ENCODE measurements at regions not wholly inside any gene's neighbourhood (a gene's known extent, or its start where the extent isn't known, plus 50 kb on each side); places are given as distances from the start of the nearest gene placed in this dataset.
"Not testable (repeated sequence)": the region's sequence is repeated elsewhere in the genome, so short reads cannot be mapped to it uniquely, and the experiment has no call there.

GRCh38 chr11:101835506-101836063 lies 79.2 kb upstream of the CEP126 start:
- no peak for DNase-seq

GRCh38 chr11:101830475-101830874 lies 84.3 kb upstream of the CEP126 start:
- DNase-seq: not testable (repeated sequence)

DNA sequence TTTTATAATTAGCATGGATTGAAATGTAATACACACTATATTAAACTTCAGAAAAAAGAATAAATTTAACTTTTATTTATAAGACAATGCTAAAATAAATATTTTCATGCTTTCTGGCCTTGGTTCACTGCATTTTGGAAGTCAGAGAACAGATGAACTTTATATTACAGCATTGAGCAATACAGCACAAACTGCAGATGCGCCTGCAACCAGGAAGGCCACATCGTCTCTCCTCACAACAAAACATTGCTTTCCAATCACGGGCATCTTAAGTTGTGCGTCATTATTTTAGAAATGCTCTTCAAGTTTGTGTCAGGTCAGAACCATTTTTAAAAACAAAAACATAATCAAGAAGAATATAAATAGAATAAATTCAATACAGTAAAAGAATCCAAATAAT lies 89.3 kb upstream of the CEP126 start:
- DNase-seq: no peak

- no peak for DNase-seq
These were observed 97.2 kb upstream of the CEP126 start for GRCh38 chr11:101817581-101817980.

- DNase-seq: no peak
These were observed 98.2 kb upstream of the CEP126 start for GRCh38 chr11:101816613-101817012.

DNA sequence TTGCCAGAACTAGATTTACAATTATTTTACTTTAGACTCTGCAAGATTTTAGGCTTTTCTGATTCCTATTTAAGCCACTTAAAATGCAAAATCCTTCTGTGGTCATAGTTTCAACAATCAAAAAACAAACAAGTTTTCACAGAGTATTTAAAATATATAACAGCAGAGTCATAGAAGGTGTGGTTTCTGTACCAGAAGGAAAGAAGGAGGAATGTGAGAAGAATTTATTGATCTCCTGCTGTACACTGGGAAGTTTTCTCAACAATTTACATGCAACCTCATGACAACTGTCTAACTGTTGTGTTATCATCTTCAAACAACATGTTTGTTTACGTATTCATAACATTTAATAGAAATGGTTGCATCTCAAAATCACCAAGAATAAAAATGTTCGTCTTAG lies 102.3 kb upstream of the CEP126 start:
- no peak for DNase-seq

DNA sequence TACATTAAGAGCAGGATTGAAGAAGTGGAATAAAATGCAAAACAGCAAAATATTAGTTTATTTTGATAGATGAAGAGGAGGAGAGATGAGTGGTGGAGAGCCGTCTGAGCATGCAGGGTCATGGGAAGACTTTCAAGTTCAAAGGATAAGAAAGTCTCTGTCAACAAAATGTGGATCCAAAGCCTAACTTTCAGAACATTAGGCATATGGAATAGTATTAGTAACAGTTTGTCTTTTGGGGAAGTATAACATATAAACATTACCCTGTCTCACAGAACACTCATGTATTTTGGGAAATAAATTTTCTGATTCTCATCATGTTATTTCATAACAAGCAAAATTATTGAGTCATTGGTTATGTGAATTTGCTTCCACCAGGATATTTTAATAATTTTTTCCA lies 104.3 kb upstream of the CEP126 start:
- no peak for DNase-seq

DNA sequence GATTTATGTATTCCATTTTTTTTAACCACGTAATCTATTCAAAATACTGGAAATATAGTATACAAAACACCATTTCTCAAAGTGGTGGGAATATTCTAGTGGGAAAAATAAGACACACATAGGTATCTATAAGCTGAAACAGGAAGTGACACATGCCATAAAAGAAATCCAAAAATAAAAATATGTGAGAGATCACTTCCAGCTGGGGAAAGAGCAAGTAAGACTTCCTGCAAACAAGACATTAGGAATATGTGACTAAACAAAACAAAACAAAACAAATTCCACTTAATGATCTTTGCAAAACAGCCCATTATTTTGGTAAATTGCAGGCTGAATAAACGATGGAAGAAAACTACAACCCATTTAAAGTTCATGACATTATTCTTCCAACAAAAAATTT lies 107.3 kb upstream of the CEP126 start:
- DNase-seq: no peak

DNA sequence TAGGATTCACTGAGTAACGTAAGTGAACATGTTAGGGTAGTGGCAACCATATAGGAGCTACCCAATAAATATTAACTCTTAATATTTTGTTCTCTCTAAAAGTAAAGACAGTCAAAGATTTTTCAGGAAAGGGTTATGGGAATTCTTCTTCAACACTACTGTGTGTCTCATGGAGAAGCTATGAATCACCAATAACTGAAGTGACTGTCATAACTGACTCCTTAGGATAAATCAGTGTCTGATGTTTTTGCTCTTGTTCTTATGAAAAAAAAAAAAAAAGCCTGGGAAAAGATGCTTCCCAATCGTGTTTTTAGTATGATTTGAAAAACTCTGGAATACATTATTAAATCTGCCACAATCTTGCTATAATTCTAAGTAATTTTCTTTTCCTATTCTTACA lies 111.2 kb upstream of the CEP126 start:
- no peak for DNase-seq

DNA sequence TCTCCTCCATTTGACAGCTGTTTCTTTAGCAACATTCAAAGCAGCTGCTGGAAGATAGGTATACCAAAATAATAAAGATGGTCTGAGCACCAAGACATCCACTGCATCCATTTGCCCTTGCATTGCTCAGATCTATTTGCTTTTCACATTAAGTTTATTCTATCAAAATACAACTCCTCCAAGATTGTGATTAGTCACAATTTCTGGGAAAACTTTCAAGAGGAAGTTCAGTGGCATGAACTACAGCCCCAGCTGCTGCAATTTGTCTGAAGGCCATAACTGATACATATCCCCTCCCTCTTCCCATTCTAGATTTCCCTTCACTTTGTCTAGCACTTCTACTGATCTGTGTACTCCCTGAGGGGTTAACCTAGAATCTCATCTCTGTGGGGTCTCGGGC lies 117.5 kb upstream of the CEP126 start:
- no peak for DNase-seq

- no peak for DNase-seq
These were observed 122.0 kb upstream of the CEP126 start for GRCh38 chr11:101792814-101793213.

DNA sequence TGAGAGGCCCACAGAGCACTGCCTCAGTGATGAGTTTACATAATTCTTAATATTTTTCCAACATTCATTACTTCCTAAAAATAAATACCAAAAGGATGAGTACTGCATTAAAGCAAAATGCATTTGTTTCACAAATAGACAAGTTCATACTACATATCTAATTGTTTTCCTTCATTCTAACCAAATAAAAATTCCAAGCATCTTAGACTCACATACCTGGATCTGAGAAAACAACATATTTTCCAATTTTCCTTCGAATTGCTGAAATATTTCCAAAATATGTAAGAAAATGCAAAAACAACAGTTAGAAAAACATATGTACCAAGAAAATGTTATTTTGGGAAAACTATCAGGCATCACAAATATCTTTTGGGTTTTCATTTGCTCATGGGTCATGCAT lies 127.9 kb upstream of the CEP126 start:
- no peak for DNase-seq

- no peak for DNase-seq
These were observed 128.4 kb upstream of the CEP126 start for GRCh38 chr11:101786421-101786820.

GRCh38 chr11:101779167-101779566 lies 135.6 kb upstream of the CEP126 start:
- not testable (repeated sequence) for DNase-seq

DNA sequence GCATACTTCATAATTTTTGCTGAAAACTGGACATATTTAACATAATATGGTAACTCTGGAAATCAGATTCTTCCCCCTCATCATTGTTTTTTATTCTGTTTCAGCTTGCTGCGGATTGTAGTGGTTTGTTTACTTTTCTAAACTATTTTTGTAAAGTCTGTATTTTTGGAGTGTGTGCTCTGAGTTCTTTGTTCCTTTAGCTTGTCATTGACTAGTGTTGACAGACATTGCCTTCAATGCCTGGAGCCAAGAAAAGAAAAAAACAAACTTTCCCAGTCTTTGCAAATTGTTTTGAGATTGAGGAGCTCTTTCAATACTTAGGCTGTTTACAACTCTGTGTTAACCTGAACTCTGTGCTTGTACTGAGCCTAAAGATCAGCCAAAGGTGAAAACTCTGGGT lies 137.3 kb upstream of the CEP126 start:
- no peak for DNase-seq

DNA sequence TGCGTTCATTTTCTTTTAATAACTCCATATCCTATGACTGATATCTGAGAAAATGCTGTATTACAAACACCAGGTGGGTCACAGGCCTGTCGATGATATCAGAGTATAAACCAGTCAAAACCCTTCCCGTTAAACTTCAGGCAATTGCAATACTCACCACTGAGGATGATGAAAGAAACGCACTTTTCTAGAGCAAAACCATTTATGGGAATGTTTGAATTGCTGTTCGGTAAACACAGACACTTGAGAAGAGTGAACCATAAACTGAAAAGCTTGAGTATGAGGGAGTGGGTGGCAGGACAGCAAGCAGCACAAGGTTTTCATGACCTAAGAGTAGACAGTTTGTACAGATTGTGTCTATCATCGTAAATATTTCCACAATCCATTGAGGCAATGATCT lies 139.8 kb upstream of the CEP126 start:
- no peak for DNase-seq

GRCh38 chr11:101770648-101771047 lies 144.2 kb upstream of the CEP126 start:
- DNase-seq: no peak

GRCh38 chr11:101765932-101766331 lies 148.9 kb upstream of the CEP126 start:
- DNase-seq: no peak

GRCh38 chr11:101759771-101760450 lies 154.9 kb upstream of the CEP126 start:
- peak in 1 of 2 experiments; percentile 28 for DNase-seq

DNA sequence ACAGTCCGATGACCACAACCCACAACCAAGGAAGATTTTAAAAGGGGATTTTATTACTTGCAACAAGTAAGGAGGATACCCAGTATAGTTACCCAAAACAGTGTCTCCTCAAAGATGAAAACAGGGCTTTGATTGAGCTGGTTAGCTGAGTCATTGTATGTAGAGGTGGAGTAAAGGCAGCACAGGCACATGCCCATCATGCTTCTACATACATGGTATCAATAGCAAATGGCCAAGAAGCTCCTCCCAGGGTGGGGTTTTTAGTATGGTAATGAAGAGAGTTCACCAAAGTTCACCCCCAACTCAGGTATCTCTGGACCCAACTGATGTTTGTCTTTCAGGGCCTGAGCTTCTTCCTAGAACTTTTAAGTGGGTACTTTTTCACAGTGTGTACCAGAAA lies 157.1 kb upstream of the CEP126 start:
- no peak for DNase-seq

DNA sequence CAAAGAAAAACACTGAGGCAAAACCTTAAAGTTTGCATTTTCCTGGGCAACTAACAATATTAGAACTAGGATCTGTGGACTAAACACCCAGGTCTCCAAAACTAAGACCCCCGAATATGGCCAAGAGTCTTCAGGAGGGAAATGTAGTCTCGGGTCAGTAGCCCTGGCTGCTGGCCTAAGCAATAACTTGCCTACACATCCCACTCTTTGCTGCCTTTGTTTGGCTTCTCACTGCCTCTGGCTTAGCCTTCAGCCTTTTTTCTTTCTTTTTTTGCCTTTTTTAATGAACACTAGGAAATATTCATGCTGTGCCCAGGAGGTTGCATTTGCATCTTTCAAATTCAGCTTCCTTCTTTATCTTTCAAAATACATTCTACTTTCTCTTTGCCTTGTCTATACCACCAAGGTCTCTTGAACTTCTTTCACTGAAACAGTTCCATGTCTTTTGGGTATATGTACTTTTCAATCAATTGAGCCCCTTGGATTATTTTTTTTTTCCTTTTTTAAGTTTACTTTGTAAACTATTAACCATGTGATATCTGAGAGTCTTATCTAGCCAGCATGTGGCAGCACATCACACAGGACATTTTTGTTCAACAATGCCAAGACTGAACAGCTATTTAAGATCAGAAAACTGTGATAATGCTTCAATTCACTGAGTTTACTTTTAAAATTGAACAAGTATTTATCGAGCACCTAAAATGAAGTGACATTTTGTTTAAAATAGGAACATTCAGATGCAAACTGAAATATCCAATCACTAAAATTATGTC lies 165.0 kb upstream of the TRPC6 start:
- no peak for DNase-seq

- DNase-seq: no peak
These were observed 161.9 kb upstream of the TRPC6 start for GRCh38 chr11:101745756-101746155.

DNA sequence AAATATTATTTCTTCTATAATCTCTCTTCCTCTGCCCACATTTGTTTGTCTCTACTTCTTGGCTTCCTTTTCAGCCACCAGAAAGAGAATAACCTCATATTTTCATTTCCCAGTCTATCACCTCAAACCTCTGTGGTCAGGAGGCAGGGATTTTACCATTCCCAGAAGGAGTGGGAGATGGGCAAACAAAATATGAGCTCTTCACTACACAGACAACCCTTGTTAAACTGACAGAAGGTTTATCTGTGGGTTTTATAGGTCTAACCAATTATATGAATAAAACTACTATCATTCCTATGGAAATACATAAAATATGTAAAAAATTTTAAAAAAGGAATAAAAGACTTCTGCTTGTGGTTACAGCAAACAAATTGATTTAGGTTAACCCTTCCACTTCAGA lies 160.0 kb upstream of the TRPC6 start:
- no peak for DNase-seq

DNA sequence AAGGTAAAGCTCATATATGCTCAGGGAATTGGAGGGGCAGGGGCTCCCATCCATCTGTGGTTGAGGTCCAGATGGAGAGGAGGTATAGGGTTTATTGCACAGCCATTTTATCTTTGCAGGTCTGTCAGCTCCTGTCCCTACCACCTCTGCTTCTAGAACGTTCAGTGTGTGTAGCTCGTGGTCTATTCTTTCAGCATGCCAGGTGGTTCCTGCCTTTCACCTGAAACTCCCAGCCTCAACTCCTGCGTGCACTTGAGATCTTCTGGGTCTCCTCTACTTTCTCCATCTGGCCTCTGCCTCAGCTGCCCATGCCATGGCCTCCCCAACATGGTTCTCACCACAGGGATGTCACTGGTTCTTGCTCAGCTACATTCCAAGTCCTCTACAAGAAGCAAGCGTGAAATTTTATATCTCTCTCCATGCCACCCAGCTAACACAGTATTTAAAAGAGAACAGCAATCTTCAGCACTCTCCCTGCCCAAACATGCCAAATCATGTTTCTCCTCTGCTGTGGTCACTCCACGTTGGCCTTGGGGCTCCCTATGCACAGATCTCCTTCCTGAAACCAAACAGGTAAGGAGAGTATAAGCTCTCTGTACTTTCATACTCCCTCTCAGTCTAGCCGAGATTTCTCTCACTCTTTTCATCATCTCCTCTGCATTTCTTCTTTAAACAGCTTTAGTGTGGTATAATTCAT lies 157.8 kb upstream of the TRPC6 start:
- DNase-seq: no peak

All from NCI-H2081 (cell line).